ENCODE measurements at regions not wholly inside any gene's neighbourhood (a gene's known extent, or its start where the extent isn't known, plus 50 kb on each side); places are given as distances from the start of the nearest gene placed in this dataset.

DNA sequence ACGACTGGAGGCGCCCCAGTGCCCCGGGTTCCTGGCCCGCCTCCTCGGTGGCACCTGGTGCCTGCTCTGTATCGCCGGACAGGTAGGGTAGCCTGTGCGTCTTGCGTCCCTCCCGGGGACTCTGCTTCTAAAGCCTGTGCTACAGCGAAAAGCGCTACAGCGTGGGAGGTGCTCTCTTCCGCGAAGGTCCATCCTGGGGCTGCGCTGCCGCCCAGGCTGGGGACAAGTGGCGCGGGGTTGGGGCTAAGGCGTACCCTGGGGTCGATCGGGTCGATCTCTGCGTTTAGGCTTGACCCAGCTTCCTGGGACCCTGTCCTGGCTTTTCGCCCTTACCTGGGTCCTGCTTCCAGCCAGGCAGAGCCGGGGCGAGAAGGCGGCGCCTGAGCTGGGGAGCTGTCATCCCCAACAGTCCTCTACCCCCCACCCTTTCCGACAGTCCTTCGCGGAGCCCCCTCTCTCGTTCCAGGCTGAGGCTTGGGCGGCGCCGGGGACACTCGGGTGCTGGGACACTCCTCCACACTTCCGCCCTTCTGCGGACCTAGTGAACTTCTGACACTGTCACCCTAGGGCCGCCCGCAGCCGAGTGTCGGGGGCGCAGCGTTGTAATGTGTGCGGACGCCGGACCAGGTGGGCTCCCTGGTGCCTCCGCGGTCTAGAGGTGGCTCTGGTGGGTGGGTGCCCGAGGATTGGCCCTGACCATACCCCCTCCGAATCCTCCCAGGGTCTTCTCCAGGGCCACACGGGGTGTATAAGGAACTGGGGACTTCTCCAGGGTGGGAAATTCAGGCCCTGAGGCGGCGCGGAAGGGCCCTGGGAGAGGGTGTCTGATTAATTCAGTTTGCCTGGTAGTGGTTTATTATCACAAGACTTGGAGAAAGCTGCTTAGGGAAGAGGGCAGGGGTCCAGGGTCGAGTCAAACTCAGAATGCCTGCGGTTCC lies 328.2 kb downstream of the SH3GL2 start:
- 11% methylated on average over 13 of the region's 58 CpGs for WGBS
- Histone ChIP-seq H3K9me3 (no peaks in the 10 kb centered on the region), H3K4me3 (peak overlapping the region; percentile 73 to 83 (median 80)), H3K36me3 (no peaks in the 10 kb centered on the region), H3K4me1 (peaks cover 5 to 32% (median 19%) of the 10 kb centered on the region in 4 donors), H3K27me3 (peaks cover 0 to 18% (median 0%) of the 10 kb centered on the region in 4 donors), H3K27ac (replicated peaks in 1 of 4) (peak overlapping the region; percentile 91 to 96 (median 92))
- TF ChIP-seq, protein P1, sequence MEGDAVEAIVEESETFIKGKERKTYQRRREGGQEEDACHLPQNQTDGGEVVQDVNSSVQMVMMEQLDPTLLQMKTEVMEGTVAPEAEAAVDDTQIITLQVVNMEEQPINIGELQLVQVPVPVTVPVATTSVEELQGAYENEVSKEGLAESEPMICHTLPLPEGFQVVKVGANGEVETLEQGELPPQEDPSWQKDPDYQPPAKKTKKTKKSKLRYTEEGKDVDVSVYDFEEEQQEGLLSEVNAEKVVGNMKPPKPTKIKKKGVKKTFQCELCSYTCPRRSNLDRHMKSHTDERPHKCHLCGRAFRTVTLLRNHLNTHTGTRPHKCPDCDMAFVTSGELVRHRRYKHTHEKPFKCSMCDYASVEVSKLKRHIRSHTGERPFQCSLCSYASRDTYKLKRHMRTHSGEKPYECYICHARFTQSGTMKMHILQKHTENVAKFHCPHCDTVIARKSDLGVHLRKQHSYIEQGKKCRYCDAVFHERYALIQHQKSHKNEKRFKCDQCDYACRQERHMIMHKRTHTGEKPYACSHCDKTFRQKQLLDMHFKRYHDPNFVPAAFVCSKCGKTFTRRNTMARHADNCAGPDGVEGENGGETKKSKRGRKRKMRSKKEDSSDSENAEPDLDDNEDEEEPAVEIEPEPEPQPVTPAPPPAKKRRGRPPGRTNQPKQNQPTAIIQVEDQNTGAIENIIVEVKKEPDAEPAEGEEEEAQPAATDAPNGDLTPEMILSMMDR (IDR thresholded peaks at IDR 0.05), result no peak
- TF ChIP-seq EP300 (IDR thresholded peaks at IDR 0.05) (no peak), POLR2AphosphoS5 (IDR thresholded peaks at IDR 0.05) (no peak), POLR2A (IDR thresholded peaks at IDR 0.05; ENCODE audit: low read depth) (no peak)
- intact Hi-C loops (cut with DNase I), result loop anchor here (5.0 kb wide), 1 partner anchor 300 kb away; no protein-coding TSS in a partner anchor
- DNase-seq (ENCODE audit: extremely low spot score), result no peak

DNA sequence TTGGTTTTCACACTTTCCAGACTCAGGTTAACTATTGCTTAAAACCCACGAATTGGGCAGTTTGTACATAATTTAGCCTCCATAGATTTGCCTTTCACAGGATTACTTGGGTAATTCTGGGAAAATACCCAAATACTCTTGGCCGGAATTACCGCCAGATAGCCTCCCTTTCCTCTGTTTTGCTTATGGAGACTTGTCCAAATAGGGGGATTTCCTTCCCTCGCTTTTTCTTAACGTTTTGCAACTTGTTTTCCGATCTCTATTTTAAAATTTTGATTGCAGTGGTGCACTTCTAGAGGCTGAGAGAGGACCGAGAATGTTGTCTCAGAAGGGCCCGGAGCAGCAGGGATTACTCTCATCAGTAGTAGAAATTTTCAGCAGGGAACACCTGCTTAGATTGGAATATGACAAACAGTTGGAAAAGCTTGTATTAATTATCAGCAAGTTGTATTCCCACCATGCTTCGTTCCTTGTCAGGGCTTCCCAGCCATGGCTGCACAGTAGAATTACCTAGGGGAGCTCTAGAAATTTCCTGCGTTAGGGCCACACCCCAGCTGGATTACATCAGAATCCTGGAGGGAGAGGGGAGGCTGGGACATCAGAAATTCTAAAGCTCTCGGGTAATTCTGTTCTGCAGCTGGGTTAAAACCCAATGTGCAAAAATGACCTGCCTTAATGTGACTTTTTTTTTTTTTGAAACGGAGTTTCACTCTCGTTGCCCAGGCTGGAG lies 329.1 kb downstream of the SH3GL2 start:
- intact Hi-C loops (cut with DNase I), result loop anchor here (5.0 kb wide), 1 partner anchor 299 kb away; no protein-coding TSS in a partner anchor
- H3K4me3 ChIP-seq, result peak overlapping the region; percentile 73 to 83 (median 80)
- no peaks in the 10 kb centered on the region for H3K9me3 ChIP-seq
- H3K36me3 ChIP-seq, result no peaks in the 10 kb centered on the region
- TF ChIP-seq, protein P1 (IDR thresholded peaks at IDR 0.05), result no peak
- peak in 1 of 2 donors; percentile 16 for TF ChIP-seq POLR2AphosphoS5 (IDR thresholded peaks at IDR 0.05)
- TF ChIP-seq EP300 (IDR thresholded peaks at IDR 0.05), result no peak
- no peak for TF ChIP-seq POLR2A (IDR thresholded peaks at IDR 0.05; ENCODE audit: low read depth)
- peaks cover 0 to 18% (median 0%) of the 10 kb centered on the region in 4 donors for H3K27me3 ChIP-seq
- H3K27ac ChIP-seq (replicated peaks in 1 of 4), result peak overlapping the region; percentile 91 to 96 (median 92)
- H3K4me1 ChIP-seq, result peaks cover 5 to 32% (median 19%) of the 10 kb centered on the region in 4 donors
- 28% methylated on average over 13 of the region's 13 CpGs for WGBS
- DNase-seq (ENCODE audit: extremely low spot score), result no peak

DNA sequence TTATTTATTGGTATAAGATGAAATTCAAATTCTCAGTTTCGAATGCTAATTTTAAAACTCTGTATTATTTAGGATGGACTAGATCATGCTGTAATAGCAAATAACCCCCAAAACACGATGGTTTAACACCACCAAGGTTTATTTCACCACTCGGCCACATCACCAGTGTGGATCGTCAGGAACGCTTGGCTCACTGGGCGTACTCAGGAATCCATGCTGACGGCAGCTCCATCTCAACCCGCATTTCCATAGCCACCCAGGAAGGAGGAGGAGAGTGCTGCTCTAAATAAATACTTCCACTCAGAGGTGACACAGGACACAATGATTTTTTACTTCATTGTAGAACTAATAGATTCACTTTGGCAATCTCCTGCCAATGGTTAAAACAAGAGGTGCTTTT lies 347.4 kb downstream of the SH3GL2 start:
- intact Hi-C loops (cut with DNase I), result no loop called here
- Histone ChIP-seq H3K4me1 (peaks cover 0 to 37% (median 21%) of the 10 kb centered on the region in 4 donors), H3K27ac (replicated peaks in 1 of 4) (no peak overlapping the region), H3K27me3 (no peaks in the 10 kb centered on the region), H3K36me3 (no peaks in the 10 kb centered on the region), H3K4me3 (no peak overlapping the region), H3K9me3 (no peaks in the 10 kb centered on the region)
- WGBS, result 81% methylated on average over 8 of the region's 8 CpGs
- TF ChIP-seq POLR2AphosphoS5 (IDR thresholded peaks at IDR 0.05), result no peak
- DNase-seq (ENCODE audit: extremely low spot score), result no peak

DNA sequence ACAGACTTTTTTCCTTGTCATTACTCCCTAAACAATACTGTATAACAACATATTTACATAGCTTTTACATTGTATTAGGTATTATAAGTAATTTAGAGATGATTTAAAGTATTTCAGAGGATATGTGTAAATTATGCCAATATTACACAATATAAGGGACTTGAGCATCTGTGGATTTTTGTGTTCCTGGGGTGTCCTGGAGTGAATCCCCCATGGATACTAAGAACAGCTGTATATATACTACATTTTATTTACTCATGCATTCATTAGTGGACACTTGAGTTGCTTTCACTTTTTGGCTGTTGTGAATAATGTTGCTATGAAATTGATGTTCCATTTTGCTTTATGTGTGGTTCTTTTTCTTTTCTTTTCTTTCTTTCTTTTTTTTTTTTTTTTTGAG lies 348.8 kb downstream of the SH3GL2 start:
- TF ChIP-seq POLR2A (IDR thresholded peaks at IDR 0.05; ENCODE audit: low read depth) (no peak), EP300 (IDR thresholded peaks at IDR 0.05) (no peak), POLR2AphosphoS5 (IDR thresholded peaks at IDR 0.05) (no peak)
- TF ChIP-seq, protein P1 (IDR thresholded peaks at IDR 0.05), result no peak
- Histone ChIP-seq H3K36me3 (no peaks in the 10 kb centered on the region), H3K27ac (replicated peaks in 1 of 4) (no peak overlapping the region), H3K27me3 (no peaks in the 10 kb centered on the region), H3K4me3 (no peak overlapping the region), H3K4me1 (peaks cover 0 to 24% (median 11%) of the 10 kb centered on the region in 4 donors), H3K9me3 (no peaks in the 10 kb centered on the region)
- no peak for DNase-seq (ENCODE audit: extremely low spot score)
- intact Hi-C loops (cut with DNase I), result no loop called here

DNA sequence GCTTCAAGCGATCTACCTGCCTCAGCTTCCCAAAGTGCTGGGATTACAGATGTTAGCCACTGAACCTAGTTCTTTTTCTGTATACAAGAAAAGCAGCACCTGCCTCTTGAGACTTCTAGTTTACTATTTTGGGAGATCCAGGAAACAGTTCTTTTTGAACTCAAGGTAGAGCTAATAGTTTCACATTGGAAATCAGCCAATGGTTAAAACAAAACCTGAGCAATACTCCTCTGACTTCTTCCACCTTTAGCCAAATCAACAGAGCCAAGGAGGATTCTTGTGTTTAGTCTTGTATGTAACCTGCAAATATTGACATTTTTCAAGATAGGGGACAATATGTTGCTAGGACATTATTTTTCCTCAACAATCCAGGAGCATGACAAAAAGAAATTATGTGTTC lies 349.4 kb downstream of the SH3GL2 start:
- H3K27ac ChIP-seq (replicated peaks in 1 of 4), result no peak overlapping the region
- H3K4me1 ChIP-seq, result peaks cover 0 to 22% (median 8%) of the 10 kb centered on the region in 4 donors
- intact Hi-C loops (cut with DNase I), result no loop called here
- H3K27me3 ChIP-seq, result no peaks in the 10 kb centered on the region
- no peaks in the 10 kb centered on the region for H3K9me3 ChIP-seq
- no peak overlapping the region for H3K4me3 ChIP-seq
- TF ChIP-seq POLR2A (IDR thresholded peaks at IDR 0.05; ENCODE audit: low read depth) (no peak), EP300 (IDR thresholded peaks at IDR 0.05) (no peak), POLR2AphosphoS5 (IDR thresholded peaks at IDR 0.05) (no peak)
- TF ChIP-seq, protein P1 (IDR thresholded peaks at IDR 0.05), result no peak
- DNase-seq (ENCODE audit: extremely low spot score), result no peak
- WGBS, result 94% methylated on average over 1 of the region's 1 CpG
- H3K36me3 ChIP-seq, result no peaks in the 10 kb centered on the region
